LoVo (cell line): ENCODE measurements at regions not wholly inside any gene's neighbourhood (a gene's known extent, or its start where the extent isn't known, plus 50 kb on each side); places are given as distances from the start of the nearest gene placed in this dataset.
"Not testable (repeated sequence)": the region's sequence is repeated elsewhere in the genome, so short reads cannot be mapped to it uniquely, and the experiment has no call there.

Source experiments
- DNase-seq: peaks from one replicate; pipeline ENCODE4 v3.0.0-alpha.2; 2016; ENCODE audit warnings: low spot score

DNA sequence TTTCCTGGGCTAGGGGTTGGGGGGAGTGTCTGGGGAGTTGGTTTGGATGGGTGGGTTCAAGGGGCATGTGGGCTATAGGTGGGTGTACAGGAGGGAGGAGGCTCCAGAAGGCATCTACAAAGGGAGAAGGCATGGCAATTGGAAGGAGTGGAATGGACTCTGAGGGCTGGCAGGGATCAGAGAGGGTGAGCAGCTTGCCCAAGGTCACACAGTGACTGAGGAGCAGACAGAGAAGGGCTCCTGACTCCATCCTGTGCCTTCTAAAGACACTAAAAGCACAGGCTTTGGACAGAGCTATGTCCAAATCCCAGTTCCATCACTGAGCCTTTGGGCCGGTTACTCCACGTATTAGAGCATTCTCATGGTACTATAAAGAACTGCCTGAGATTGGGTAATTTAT is 151.8 kb downstream of the PTPRU start:
- no peak for DNase-seq

DNA sequence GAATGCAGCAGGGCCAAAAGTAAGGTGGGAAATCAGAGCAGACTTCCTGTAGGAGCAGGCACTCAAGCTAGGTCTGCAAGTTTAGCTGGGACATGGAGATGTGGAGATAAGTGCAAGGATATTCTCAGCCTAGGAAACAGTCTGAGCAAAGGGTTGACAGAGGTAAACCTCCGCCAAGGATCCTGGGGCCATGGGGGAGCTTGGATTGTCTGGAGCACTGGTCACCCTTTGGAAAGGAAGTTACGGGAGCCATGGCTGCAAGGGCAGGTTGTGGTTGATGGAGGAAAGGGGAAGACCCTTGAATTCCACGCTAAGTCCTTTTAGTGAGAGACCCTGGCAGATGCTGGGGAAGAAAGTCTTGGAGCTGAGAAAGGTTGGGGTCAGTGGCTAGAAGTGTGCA is 150.9 kb downstream of the PTPRU start:
- no peak for DNase-seq

- DNase-seq = not testable (repeated sequence)
Measured at GRCh38 chr1:29386453-29386852, 150.1 kb downstream of the PTPRU start.

GRCh38 chr1:29385966-29386365 is 149.6 kb downstream of the PTPRU start:
- DNase-seq = no peak

GRCh38 chr1:29384496-29385015 is 148.2 kb downstream of the PTPRU start:
- no peak for DNase-seq

- no peak for DNase-seq
Measured at GRCh38 chr1:29383746-29384371, 147.5 kb downstream of the PTPRU start.

GRCh38 chr1:29382851-29383745 is 146.8 kb downstream of the PTPRU start:
- DNase-seq = no peak

GRCh38 chr1:29381426-29381825 is 145.1 kb downstream of the PTPRU start:
- no peak for DNase-seq

DNA sequence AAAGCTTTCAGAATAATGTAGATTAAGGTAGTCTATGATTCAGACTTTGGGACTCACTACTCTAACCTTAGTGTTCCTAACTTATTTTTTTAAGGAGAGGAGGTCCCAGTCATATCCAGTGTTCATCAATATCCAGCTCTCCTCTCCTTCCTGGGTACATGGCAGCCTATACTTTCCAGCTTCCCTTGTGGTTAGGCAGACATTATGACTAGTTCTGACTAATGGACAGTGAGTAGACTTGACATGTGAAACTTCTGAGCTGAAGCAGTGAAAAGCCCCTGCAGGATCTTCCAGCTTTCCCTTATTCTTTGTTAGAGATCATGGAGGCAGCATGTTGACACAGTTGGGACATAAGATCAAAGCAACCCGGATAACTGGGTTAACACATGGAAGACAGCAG is 144.2 kb downstream of the PTPRU start:
- no peak for DNase-seq

GRCh38 chr1:29379443-29380073 is 143.2 kb downstream of the PTPRU start:
- DNase-seq = peak; percentile 37
